Neural cell (in vitro differentiated cells): ENCODE measurements at regions not wholly inside any gene's neighbourhood (a gene's known extent, or its start where the extent isn't known, plus 50 kb on each side); places are given as distances from the start of the nearest gene placed in this dataset.

Experiments
- H2AFZ ChIP-seq: fragments of 200-600, 300-800 bp; sonication (generic), shearing (Covaris generic); 2 replicates; pipeline ENCODE4 v1.6.0; 2014; ENCODE audit warnings: low read depth, mild to moderate bottlenecking, antibody characterized with exemption, low read length, moderate library complexity
- H3F3A ChIP-seq: fragments of 200-600 bp; shearing (Covaris generic); 2 replicates; pipeline ENCODE4 v1.6.1; 2016; ENCODE audit warnings: mild to moderate bottlenecking, moderate library complexity, mixed read lengths, antibody characterized with exemption, low read length; ENCODE audit not compliant: insufficient read depth, poor library complexity, severe bottlenecking
- H3K27ac ChIP-seq: fragments of 200-600, 300-800 bp; sonication (generic), shearing (Covaris generic); 2 replicates; pipeline ENCODE4 v1.5.1; 2014; ENCODE audit warnings: mild to moderate bottlenecking, low read length, moderate library complexity
- H3K27me3 ChIP-seq: fragments of 300-800, 200-600 bp; sonication (generic), shearing (Covaris generic); 2 replicates; pipeline ENCODE4 v1.6.0; 2014; ENCODE audit warnings: mild to moderate bottlenecking, low read depth, low read length, moderate library complexity; ENCODE audit not compliant: insufficient read depth
- H3K36me3 ChIP-seq: fragments of 300-800, 200-600 bp; sonication (generic), shearing (Covaris generic); 2 replicates; pipeline ENCODE4 v1.5.1; 2014; ENCODE audit warnings: mild to moderate bottlenecking, antibody characterized with exemption, low read length, moderate library complexity; ENCODE audit not compliant: insufficient read depth
- H3K4me2 ChIP-seq: fragments of 300-800, 200-600 bp; sonication (generic), shearing (Covaris generic); 2 replicates; pipeline ENCODE4 v1.6.0; 2014; ENCODE audit warnings: mild to moderate bottlenecking, low read length
- H3K4me3 ChIP-seq: fragments of 300-800, 200-600 bp; sonication (generic), shearing (Covaris generic); 2 replicates; pipeline ENCODE4 v1.5.1; 2014; ENCODE audit warnings: mild to moderate bottlenecking, low read length, moderate library complexity
- H3K79me2 ChIP-seq: fragments of 200-600 bp; shearing (Covaris generic); replicated peaks from 2 replicates; pipeline ENCODE4 v1.6.0; 2014; ENCODE audit warnings: mild to moderate bottlenecking, low read length, moderate library complexity; ENCODE audit not compliant: insufficient read depth
- H3K9ac ChIP-seq: fragments of 300-800, 200-600 bp; sonication (generic), shearing (Covaris generic); 2 replicates; pipeline ENCODE4 v1.6.1; 2016; ENCODE audit warnings: mild to moderate bottlenecking, low read length, mixed read lengths
- H3K9me2 ChIP-seq: fragments of 200-600 bp; shearing (Covaris generic); 2 replicates; pipeline ENCODE4 v1.6.1; 2016; ENCODE audit warnings: mild to moderate bottlenecking, low read length, mixed read lengths; ENCODE audit not compliant: insufficient read depth
- H3K9me3 ChIP-seq: fragments of 200-600, 300-800 bp; sonication (generic), shearing (Covaris generic); 2 replicates; pipeline ENCODE4 v1.6.1; 2016; ENCODE audit warnings: mild to moderate bottlenecking, mixed run types, low read length, moderate library complexity, mixed read lengths
- H4K20me1 ChIP-seq: fragments of 200-600 bp; shearing (Covaris generic); 2 replicates; pipeline ENCODE4 v1.6.1; 2016; ENCODE audit warnings: mild to moderate bottlenecking, mixed run types; ENCODE audit not compliant: insufficient read depth
- CTCF ChIP-seq: fragments of 450-650 bp; IDR thresholded peaks from 2 replicates; pipeline ENCODE4 v1.5.1; 2014; ENCODE audit warnings: antibody characterized with exemption, mild to moderate bottlenecking, moderate library complexity; ENCODE audit not compliant: poor library complexity, severe bottlenecking
- EP300 ChIP-seq: fragments of 450-650 bp; conservative IDR thresholded peaks from 2 replicates; pipeline ENCODE4 v1.6.1; 2014; ENCODE audit warnings: antibody characterized with exemption, mild to moderate bottlenecking, moderate library complexity; ENCODE audit not compliant: poor library complexity, severe bottlenecking
- EZH2 ChIP-seq: fragments of 200-600, 300-800 bp; shearing (Covaris generic), sonication (generic); IDR thresholded peaks from 2 replicates; pipeline ENCODE4 v1.6.1; 2014; ENCODE audit warnings: antibody characterized with exemption, low read length, borderline replicate concordance, mild to moderate bottlenecking; ENCODE audit not compliant: insufficient read depth, poor library complexity, severe bottlenecking
- MXI1 ChIP-seq: fragments of 450-650 bp; conservative IDR thresholded peaks from 2 replicates; pipeline ENCODE4 v1.6.1; 2014; ENCODE audit warnings: antibody characterized with exemption, mild to moderate bottlenecking; ENCODE audit not compliant: poor library complexity, severe bottlenecking
- POLR2AphosphoS5 ChIP-seq: IDR thresholded peaks from 2 replicates; pipeline ENCODE4 v1.6.1; 2012
- RAD21 ChIP-seq: fragments of 450-650 bp; conservative IDR thresholded peaks from 2 replicates; pipeline ENCODE4 v1.6.1; 2014; ENCODE audit warnings: antibody characterized with exemption, mild to moderate bottlenecking, moderate library complexity
- REST ChIP-seq: IDR thresholded peaks from 2 replicates; pipeline ENCODE4 v1.6.1; 2012; ENCODE audit warnings: borderline replicate concordance
- SMC3 ChIP-seq: fragments of 450-650 bp; conservative IDR thresholded peaks from 2 replicates; pipeline ENCODE4 v1.6.1; 2014; ENCODE audit warnings: antibody characterized with exemption, mild to moderate bottlenecking, moderate library complexity; ENCODE audit not compliant: poor library complexity
- TAF1 ChIP-seq: IDR thresholded peaks from 2 replicates; pipeline ENCODE4 v1.6.1; 2012; ENCODE audit warnings: low read depth

- no peaks in the 10 kb centered on the region for H3F3A ChIP-seq
- no peaks in the 10 kb centered on the region for H3K9me3 ChIP-seq
- H3K36me3 ChIP-seq: no peaks in the 10 kb centered on the region
- no peaks in the 10 kb centered on the region for H3K9me2 ChIP-seq
- no peak overlapping the region for H3K27ac ChIP-seq
- no peak overlapping the region for H2AFZ ChIP-seq
- H3K79me2 ChIP-seq: no peaks in the 10 kb centered on the region
- TF ChIP-seq RAD21 (no peak), MXI1 (no peak), TAF1 (no peak), EP300 (no peak), EZH2 (no peak), CTCF (no peak), REST (no peak), SMC3 (no peak), POLR2AphosphoS5 (no peak)
- no peaks in the 10 kb centered on the region for H3K27me3 ChIP-seq
- H3K4me3 ChIP-seq: no peak overlapping the region
- H3K9ac ChIP-seq: no peak overlapping the region
- no peak overlapping the region for H3K4me2 ChIP-seq
- no peaks in the 10 kb centered on the region for H4K20me1 ChIP-seq
Observed at GRCh38 chr20:22509090-22509842, 75.1 kb downstream of the FOXA2 start.

DNA sequence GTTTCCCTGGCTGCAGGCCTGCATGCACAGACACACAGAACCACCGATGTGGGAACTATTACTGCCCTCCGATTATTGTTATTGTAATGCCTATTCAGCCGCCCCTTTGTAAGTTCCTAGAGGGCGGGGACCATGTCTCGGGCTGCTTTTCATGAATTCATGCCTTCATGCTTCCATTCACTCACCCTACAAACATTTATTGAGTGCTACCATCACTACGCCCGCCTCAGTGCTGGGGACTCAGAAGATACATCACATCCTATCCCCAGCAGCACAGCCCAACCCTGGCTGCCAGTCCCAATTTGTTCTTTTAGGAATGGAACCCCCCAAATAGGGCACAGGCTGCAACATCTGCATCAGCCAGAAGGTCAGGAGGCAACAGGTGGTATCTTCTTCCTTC, 75.9 kb downstream of the FOXA2 start:
- no peak overlapping the region for H3K4me3 ChIP-seq
- no peaks in the 10 kb centered on the region for H3K36me3 ChIP-seq
- H3K9me2 ChIP-seq: no peaks in the 10 kb centered on the region
- TF ChIP-seq RAD21 (no peak), MXI1 (no peak), SMC3 (no peak), TAF1 (no peak), POLR2AphosphoS5 (no peak), CTCF (no peak), EP300 (no peak), EZH2 (no peak), REST (no peak)
- no peaks in the 10 kb centered on the region for H3K9me3 ChIP-seq
- no peak overlapping the region for H3K27ac ChIP-seq
- H3K9ac ChIP-seq: no peak overlapping the region
- H3K79me2 ChIP-seq: no peaks in the 10 kb centered on the region
- H3K4me2 ChIP-seq: no peak overlapping the region
- H4K20me1 ChIP-seq: no peaks in the 10 kb centered on the region
- H3K27me3 ChIP-seq: no peaks in the 10 kb centered on the region
- H2AFZ ChIP-seq: no peak overlapping the region
- H3F3A ChIP-seq: no peaks in the 10 kb centered on the region
